ENCODE measurements at regions not wholly inside any gene's neighbourhood (a gene's known extent, or its start where the extent isn't known, plus 50 kb on each side); places are given as distances from the start of the nearest gene placed in this dataset.
"Not testable (repeated sequence)": the region's sequence is repeated elsewhere in the genome, so short reads cannot be mapped to it uniquely, and the experiment has no call there.

DNA sequence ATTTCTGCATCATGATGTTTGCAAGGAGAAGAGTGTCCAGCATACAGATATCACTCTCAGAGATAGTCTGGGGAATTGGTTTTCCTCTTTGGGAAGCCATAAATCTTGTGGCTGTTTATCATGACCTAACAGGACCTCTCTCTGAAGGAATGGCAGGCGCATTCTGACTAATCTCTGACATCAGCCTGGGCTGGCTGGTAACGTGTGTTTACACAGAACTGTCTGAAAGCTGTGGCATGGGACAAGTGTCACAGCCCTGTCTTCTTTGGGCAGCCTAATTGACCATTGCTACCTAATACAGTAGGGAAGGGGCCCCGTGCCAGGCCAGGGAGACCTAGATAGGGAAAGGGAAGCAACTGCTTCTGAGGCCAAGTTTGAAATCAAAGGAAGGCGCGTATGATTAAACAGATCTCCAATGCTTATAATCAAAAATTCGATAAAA, 73.9 kb upstream of the CABCOCO1 start:
- WGBS: 55% methylated on average over 6 of the region's 6 CpGs
- no peaks in the 10 kb centered on the region for H3K9me3 ChIP-seq (ENCODE audit: control insufficient read depth in 4 of 4, low read length in 3 of 4)
- no peak overlapping the region for H3K4me3 ChIP-seq (ENCODE audit: low read depth in 1 of 3, low read length in 3 of 3)
- no peaks in the 10 kb centered on the region for H3K4me1 ChIP-seq (ENCODE audit: control insufficient read depth in 4 of 4, insufficient read depth in 4 of 4, low read length in 3 of 4)
- H3K36me3 ChIP-seq (ENCODE audit: control insufficient read depth in 4 of 4, insufficient read depth in 3 of 4, low read depth in 1 of 4, low read length in 3 of 4): no peaks in the 10 kb centered on the region
- no peaks in the 10 kb centered on the region for H3K27me3 ChIP-seq (ENCODE audit: control insufficient read depth in 4 of 4, insufficient read depth in 4 of 4, low read length in 3 of 4)
- no peak overlapping the region for H3K27ac ChIP-seq (ENCODE audit: low read depth in 1 of 2, low read length in 2 of 2)
- TF ChIP-seq MAX (IDR thresholded peaks at IDR 0.05): no peak
- no peak for TF ChIP-seq RAD21 (IDR thresholded peaks at IDR 0.05)
- H3K9ac ChIP-seq (ENCODE audit: low read depth in 1 of 2, low read length in 2 of 2): no peak overlapping the region
- DNase-seq (ENCODE audit: low spot score): no peak

DNA sequence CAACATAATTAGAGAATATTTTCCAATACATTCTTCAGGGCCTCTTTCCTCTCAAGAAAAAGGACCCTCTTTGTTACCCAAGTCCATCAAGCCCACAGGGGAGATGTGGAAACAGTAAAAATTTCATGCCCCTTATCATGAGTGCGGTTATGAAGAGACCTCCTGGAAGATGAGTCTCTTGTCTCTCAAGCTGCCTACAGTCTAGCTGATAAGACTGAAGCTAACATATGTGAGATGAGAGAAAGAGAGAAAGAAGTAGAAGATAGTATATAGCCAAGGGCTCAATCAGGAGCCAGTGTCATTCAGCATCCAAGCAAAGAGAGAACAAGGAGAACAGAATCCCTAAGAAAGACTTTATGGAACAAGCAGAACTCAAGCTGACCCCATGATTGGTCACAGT, 75.9 kb upstream of the CABCOCO1 start:
- H3K36me3 ChIP-seq (ENCODE audit: control insufficient read depth in 4 of 4, insufficient read depth in 3 of 4, low read depth in 1 of 4, low read length in 3 of 4): no peaks in the 10 kb centered on the region
- no peak for DNase-seq (ENCODE audit: low spot score)
- WGBS: 90% methylated on average over 1 of the region's 1 CpG
- TF ChIP-seq, protein P1, sequence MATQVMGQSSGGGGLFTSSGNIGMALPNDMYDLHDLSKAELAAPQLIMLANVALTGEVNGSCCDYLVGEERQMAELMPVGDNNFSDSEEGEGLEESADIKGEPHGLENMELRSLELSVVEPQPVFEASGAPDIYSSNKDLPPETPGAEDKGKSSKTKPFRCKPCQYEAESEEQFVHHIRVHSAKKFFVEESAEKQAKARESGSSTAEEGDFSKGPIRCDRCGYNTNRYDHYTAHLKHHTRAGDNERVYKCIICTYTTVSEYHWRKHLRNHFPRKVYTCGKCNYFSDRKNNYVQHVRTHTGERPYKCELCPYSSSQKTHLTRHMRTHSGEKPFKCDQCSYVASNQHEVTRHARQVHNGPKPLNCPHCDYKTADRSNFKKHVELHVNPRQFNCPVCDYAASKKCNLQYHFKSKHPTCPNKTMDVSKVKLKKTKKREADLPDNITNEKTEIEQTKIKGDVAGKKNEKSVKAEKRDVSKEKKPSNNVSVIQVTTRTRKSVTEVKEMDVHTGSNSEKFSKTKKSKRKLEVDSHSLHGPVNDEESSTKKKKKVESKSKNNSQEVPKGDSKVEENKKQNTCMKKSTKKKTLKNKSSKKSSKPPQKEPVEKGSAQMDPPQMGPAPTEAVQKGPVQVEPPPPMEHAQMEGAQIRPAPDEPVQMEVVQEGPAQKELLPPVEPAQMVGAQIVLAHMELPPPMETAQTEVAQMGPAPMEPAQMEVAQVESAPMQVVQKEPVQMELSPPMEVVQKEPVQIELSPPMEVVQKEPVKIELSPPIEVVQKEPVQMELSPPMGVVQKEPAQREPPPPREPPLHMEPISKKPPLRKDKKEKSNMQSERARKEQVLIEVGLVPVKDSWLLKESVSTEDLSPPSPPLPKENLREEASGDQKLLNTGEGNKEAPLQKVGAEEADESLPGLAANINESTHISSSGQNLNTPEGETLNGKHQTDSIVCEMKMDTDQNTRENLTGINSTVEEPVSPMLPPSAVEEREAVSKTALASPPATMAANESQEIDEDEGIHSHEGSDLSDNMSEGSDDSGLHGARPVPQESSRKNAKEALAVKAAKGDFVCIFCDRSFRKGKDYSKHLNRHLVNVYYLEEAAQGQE (IDR thresholded peaks at IDR 0.05): no peak
- no peak for TF ChIP-seq EGR1 (IDR thresholded peaks at IDR 0.05; ENCODE audit: low read depth in 2 of 2)
- no peak for TF ChIP-seq NR2F2 (IDR thresholded peaks at IDR 0.05)
- TF ChIP-seq, protein P2, sequence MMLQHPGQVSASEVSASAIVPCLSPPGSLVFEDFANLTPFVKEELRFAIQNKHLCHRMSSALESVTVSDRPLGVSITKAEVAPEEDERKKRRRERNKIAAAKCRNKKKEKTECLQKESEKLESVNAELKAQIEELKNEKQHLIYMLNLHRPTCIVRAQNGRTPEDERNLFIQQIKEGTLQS (IDR thresholded peaks at IDR 0.05): no peak
- TF ChIP-seq RAD21 (IDR thresholded peaks at IDR 0.05): no peak
- no peak for TF ChIP-seq CTCF (IDR thresholded peaks at IDR 0.05; ENCODE audit: low read depth, low read length, missing input control)
- no peaks in the 10 kb centered on the region for H3K27me3 ChIP-seq (ENCODE audit: control insufficient read depth in 4 of 4, insufficient read depth in 4 of 4, low read length in 3 of 4)
- H3K9ac ChIP-seq (ENCODE audit: low read depth in 1 of 2, low read length in 2 of 2): no peak overlapping the region
- no peaks in the 10 kb centered on the region for H3K9me3 ChIP-seq (ENCODE audit: control insufficient read depth in 4 of 4, low read length in 3 of 4)
- H3K4me3 ChIP-seq (ENCODE audit: low read depth in 1 of 3, low read length in 3 of 3): no peak overlapping the region
- H3K4me1 ChIP-seq (ENCODE audit: control insufficient read depth in 4 of 4, insufficient read depth in 4 of 4, low read length in 3 of 4): no peaks in the 10 kb centered on the region
- no peak overlapping the region for H3K27ac ChIP-seq (ENCODE audit: low read depth in 1 of 2, low read length in 2 of 2)

GRCh38 chr10:61580608-61581007, 82.1 kb upstream of the CABCOCO1 start:
- 74% methylated on average over 4 of the region's 4 CpGs for WGBS
- no peaks in the 10 kb centered on the region for H3K4me1 ChIP-seq (ENCODE audit: control insufficient read depth in 4 of 4, insufficient read depth in 4 of 4, low read length in 3 of 4)
- no peaks in the 10 kb centered on the region for H3K36me3 ChIP-seq (ENCODE audit: control insufficient read depth in 4 of 4, insufficient read depth in 3 of 4, low read depth in 1 of 4, low read length in 3 of 4)
- H3K27ac ChIP-seq (ENCODE audit: low read depth in 1 of 2, low read length in 2 of 2): no peak overlapping the region
- H3K9me3 ChIP-seq (ENCODE audit: control insufficient read depth in 4 of 4, low read length in 3 of 4): no peaks in the 10 kb centered on the region
- no peak overlapping the region for H3K9ac ChIP-seq (ENCODE audit: low read depth in 1 of 2, low read length in 2 of 2)
- TF ChIP-seq CTCF (IDR thresholded peaks at IDR 0.05; ENCODE audit: low read depth, low read length, missing input control) (no peak), JUND (IDR thresholded peaks at IDR 0.05) (no peak), YY1 (IDR thresholded peaks at IDR 0.05) (no peak), HNF4A (conservative IDR thresholded peaks at IDR 0.05) (no peak), HNF4G (IDR thresholded peaks at IDR 0.05) (no peak), FOXA2 (IDR thresholded peaks at IDR 0.05) (no peak)
- TF ChIP-seq, protein P2 (IDR thresholded peaks at IDR 0.05): no peak
- no peak for DNase-seq (ENCODE audit: low spot score)
- H3K4me3 ChIP-seq (ENCODE audit: low read depth in 1 of 3, low read length in 3 of 3): no peak overlapping the region
- peaks cover 0 to 2% (median 0%) of the 10 kb centered on the region in 4 donors for H3K27me3 ChIP-seq (ENCODE audit: control insufficient read depth in 4 of 4, insufficient read depth in 4 of 4, low read length in 3 of 4)

GRCh38 chr10:61570204-61570603, 92.5 kb upstream of the CABCOCO1 start:
- H3K36me3 ChIP-seq (ENCODE audit: control insufficient read depth in 4 of 4, insufficient read depth in 3 of 4, low read depth in 1 of 4, low read length in 3 of 4); H3K4me1 ChIP-seq (ENCODE audit: control insufficient read depth in 4 of 4, insufficient read depth in 4 of 4, low read length in 3 of 4): not testable (repeated sequence)
- 74% methylated on average over 4 of the region's 4 CpGs for WGBS

More at GRCh38 chr10:61570204-61570603, 92.5 kb upstream of the CABCOCO1 start:
- not testable (repeated sequence) for DNase-seq (ENCODE audit: low spot score); H3K9ac ChIP-seq (ENCODE audit: low read depth in 1 of 2, low read length in 2 of 2); H3K27ac ChIP-seq (ENCODE audit: low read depth in 1 of 2, low read length in 2 of 2); H3K9me3 ChIP-seq (ENCODE audit: control insufficient read depth in 4 of 4, low read length in 3 of 4); H3K4me3 ChIP-seq (ENCODE audit: low read depth in 1 of 3, low read length in 3 of 3); H3K27me3 ChIP-seq (ENCODE audit: control insufficient read depth in 4 of 4, insufficient read depth in 4 of 4, low read length in 3 of 4)
